T47D (cell line): ENCODE measurements at regions not wholly inside any gene's neighbourhood (a gene's known extent, or its start where the extent isn't known, plus 50 kb on each side); places are given as distances from the start of the nearest gene placed in this dataset.

Source experiments
- DNase-seq, 2 experiments: peaks; one replicate each; pipeline versions ENCODE4 v3.0.0 to v3.0.0-alpha.2; 2011 to 2012; ENCODE audit warnings: low read depth in 1 of 2, low spot score in 1 of 2
- JUND ChIP-seq: IDR thresholded peaks from 2 replicates; pipeline ENCODE4 v1.6.1; 2012; ENCODE audit warnings: low read depth
- in situ Hi-C: cut with HindIII; loops from 2 replicates; pipeline ENCODE4 v1.10.0; 2016; ENCODE audit warnings: low sequenced_read_pairs, low pct_unique_long_range_greater_than_20kb

DNA sequence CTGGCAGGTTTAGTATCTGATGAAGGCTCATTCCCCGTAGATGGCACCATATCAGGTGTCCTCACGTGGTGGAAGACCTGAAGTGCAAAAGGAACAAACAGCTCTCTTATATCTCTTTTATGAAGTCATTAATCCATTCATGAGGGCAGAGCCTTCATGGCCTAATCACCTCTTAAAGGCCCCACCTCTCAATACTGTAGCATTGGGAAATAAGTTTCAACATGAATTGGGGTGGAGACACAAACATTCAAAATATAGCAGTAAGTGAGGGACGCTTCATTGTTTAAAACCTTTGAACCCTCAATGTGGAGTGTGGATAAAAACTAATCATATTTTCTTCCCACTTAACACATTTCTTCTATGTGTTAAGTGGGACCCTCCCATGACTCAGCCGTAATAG, 489.4 kb upstream of the WWC1 start:
- in situ Hi-C loops: no loop called here
- TF ChIP-seq JUND: no peak
- no peak for DNase-seq

DNA sequence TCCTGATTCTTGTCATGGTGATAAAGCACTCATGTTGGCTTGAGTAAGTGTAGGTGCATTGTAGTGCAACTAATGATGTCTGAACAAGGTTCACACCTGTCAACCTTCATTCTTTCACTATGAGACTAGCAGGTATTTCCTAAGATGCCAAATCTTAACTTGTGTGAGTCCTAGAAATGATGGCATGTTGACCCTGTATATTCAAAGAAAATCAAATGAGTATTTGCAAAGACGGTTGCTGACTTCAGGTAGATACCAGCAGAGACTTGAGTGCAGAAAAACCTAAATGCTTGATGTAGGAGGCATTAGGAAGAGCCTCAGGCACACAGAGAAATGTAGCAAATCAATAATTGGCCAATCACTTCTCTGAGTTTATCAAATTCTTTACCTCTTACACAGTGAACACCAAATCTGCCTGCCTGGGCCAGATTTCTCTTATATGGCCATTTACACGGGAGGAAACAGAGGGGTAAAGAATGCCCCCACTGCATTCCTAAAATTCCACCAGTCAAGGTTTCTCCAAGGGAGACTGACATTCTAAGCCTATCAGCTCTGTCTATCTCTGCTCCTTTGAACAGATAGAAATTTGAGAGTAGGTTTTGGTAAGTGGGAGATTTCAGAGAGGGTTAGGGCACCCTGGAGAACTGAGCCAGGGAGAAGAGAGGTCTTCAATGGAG, 488.6 kb upstream of the WWC1 start:
- DNase-seq: no peak
- in situ Hi-C loops: no loop called here
- TF ChIP-seq JUND: no peak

DNA sequence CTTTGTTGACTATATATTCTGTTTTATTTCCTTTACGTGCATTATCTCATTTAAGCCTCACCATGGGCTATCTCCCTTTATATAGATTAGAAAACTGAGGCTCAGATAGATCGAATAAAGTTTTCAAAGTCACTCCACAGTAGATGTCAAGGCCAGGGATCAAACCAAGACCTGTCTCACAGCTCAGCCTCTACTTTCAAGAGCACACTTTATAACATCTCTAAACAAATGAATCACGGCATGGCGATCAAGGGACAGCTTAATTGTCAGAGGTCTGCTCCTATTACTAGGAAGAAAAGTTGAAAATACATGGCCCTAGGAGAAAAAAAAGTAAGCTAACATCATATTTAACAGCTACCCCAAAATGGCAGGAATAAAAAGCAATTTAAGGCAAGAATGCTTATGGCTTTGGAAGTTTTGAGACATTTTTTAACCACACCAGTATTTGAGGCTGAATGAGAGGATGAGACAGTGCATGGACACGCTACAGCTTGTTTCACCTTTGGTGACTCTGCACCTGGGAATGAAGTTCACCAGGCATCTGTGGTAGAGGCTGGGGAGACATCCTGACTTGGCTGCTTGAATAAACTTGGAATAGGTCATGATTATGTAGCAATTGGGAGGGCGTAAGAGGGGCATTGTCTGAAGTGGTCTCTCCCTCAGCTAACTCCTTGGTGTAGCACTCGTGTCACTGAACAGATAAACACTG, 486.8 kb upstream of the WWC1 start:
- no peak for DNase-seq
- in situ Hi-C loops: no loop called here

DNA sequence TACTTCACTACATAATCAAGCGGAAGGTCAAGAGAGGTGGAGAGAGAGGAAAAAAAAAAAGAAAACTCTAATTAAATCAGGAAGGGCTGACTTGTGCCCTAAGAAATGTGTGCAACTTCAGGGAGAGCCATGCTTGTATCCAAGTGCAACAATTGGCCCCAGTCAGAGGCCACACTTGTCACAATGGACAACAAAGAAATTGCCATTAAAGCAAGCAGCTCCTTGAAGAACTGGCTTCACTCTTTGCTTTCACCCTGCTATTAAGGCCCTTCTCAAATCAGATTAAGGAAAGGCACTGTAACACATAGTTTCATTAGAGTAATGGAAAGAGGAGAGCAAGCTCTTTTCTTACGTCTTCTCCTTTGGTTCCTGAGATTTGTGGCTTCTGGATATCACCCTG, 480.9 kb upstream of the WWC1 start:
- no peak for DNase-seq
- in situ Hi-C loops: no loop called here
- TF ChIP-seq JUND: no peak

More for the DNA sequence above, 486.8 kb upstream of the WWC1 start:
- no peak for TF ChIP-seq JUND

DNA sequence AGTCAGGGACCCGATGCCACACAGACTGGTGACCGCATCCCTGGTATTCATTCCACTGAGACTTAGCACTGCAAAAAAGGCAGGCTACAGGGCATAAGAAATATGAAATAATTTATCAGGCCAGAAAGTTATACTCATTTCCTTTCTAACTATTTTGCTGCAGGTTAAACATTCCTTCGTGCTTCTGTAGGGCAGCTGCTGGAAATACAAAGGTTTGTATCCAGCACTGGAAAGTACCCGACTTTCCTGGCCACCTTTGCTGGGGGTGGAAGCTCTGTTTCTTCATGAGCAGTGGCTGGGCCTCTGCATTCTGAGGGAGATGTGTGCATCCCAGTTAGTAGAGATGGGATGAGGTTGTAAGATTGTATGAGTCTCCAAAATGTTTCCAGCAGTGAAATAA, 478.6 kb upstream of the WWC1 start:
- in situ Hi-C loops: no loop called here
- no peak for DNase-seq
- no peak for TF ChIP-seq JUND

GRCh38 chr5:167813389-167813788, 478.1 kb upstream of the WWC1 start:
- DNase-seq: peak in 1 of 2 experiments; percentile 65
- no peak for TF ChIP-seq JUND
- in situ Hi-C loops: no loop called here

- in situ Hi-C loops: no loop called here
- no peak for TF ChIP-seq JUND
- DNase-seq: no peak
These were observed 477.4 kb upstream of the WWC1 start for GRCh38 chr5:167814040-167814439.

DNA sequence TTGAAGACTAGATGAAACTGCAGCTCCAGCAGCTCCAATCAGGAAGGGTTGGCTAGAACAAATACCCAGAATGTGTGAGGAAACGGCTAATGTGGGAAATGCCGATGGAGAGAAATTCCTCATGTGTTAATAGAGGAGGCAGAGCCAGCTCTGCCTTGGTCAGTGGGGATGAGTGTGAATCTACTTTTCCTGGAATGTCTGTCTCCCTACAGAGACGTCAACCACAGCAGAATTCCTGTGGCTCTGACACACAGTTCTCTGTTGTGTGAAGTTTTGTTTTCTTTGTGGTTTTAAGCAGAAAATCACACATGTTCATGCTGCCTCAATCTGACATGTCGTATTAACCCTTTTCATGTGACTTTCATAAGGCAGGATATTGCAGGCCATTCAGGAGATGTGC, 476.6 kb upstream of the WWC1 start:
- no peak for TF ChIP-seq JUND
- in situ Hi-C loops: no loop called here

GRCh38 chr5:167816354-167816753, 475.1 kb upstream of the WWC1 start:
- no peak for DNase-seq
- TF ChIP-seq JUND: no peak
- in situ Hi-C loops: no loop called here

More for the DNA sequence above, 476.6 kb upstream of the WWC1 start:
- DNase-seq: peak in 1 of 2 experiments; percentile 17

DNA sequence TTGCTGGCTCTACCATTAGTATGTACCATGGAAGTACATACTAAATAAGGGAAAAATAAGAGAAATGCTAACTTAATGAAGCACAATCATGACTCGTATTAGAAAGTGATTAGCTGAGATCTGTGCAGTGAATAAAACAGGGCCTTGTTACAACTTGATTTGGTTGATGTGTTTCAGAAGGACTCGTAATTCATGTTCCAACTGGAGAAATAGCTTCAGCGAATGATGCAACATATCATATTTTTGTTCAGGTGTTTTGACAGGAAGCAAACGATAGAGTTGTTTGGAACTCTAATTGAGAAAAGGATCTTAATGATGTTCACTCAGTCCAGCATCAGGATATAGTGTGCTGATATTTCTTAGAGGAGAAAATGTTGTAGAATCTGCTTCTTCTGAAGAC, 474.6 kb upstream of the WWC1 start:
- no peak for DNase-seq
- in situ Hi-C loops: no loop called here
- no peak for TF ChIP-seq JUND

DNA sequence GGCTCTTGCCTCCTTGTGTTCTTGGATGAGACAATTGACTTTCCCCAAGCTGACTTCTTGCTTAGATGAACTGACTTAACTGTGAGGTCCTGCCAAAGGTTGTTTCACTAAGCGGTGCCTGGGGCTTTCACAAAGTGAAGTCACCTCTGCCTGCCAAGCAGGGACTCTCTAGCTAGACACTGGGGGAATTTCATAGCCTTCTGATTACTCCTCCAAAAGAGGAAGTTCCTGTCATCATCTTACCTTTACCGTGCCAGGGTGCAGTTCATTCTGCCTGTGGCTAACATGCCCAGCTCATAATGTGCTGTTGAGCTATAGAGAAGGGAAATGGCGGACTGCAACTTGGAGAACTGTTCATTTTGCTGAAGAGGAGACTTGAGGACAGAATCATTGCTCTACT, 472.0 kb upstream of the WWC1 start:
- TF ChIP-seq JUND: no peak
- in situ Hi-C loops: no loop called here
- no peak for DNase-seq

DNA sequence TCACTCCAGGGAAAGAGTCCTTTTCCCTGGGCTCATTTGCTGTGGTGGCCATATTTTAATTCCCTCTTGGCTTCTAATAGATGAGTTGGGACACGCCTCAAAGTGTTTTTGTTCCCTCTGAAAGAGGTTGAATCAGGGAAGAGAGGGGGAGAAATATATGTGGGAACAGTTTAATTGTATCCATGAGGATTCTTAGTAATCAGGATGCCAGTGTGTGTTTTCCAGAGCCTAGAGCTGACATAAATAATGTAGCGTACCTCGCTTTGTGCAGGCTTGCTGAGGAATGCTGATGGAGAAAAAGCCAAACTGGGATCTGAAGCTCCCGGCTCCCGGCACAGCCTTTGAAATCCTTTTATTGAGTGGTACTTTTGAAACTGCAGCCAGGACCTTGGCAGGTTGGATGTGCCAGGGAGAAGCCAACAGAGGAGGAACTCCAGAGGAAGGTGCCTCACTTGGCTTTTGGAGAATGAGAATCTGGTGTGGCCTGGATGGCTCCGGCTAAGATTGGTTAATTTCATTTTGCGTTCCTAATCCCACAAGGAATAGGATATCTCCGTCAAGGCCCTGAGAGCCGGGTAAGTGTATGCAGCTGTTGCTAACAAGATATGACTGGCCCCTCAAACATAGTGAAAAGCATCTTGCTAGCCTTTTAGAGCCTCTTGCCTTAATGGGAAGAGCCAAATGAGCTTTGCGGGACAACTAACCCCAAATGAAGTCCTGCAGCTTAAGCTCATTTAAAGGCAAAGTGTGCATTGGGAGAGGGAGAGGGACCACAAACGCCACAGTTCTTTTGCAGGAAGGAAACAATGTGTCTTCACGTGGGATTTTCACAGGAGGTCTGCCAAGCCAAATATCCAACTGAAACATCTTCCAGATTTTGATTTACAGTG, 471.1 kb upstream of the WWC1 start:
- TF ChIP-seq JUND: no peak
- in situ Hi-C loops: no loop called here
- DNase-seq: no peak

GRCh38 chr5:167821151-167821550, 470.3 kb upstream of the WWC1 start:
- in situ Hi-C loops: no loop called here
- no peak for TF ChIP-seq JUND
- no peak for DNase-seq
